Spleen (tissue), 11 donors: ENCODE measurements at regions not wholly inside any gene's neighbourhood (a gene's known extent, or its start where the extent isn't known, plus 50 kb on each side); places are given as distances from the start of the nearest gene placed in this dataset.

ENCODE experiments used
- DNase-seq: peaks from one replicate; pipeline ENCODE4 v3.0.0-alpha.2; 2020
- H3K27ac ChIP-seq, 8 donors: fragments of 200-600 bp; sonication (generic) in 7 of 8; 1 replicate in 4 of 8; 2 replicates in 4 of 8; pipeline versions ENCODE4 v1.5.0 to v1.8.0; 2016 to 2021; ENCODE audit warnings: inconsistent platforms in 4 of 8, mild to moderate bottlenecking in 4 of 8, moderate library complexity in 1 of 8
- H3K27me3 ChIP-seq, 7 donors: fragments of 200-600 bp; sonication (generic) in 6 of 7; replicated peaks in 1 of 7; 1 replicate in 4 of 7; 2 replicates in 3 of 7; pipeline versions ENCODE4 v1.5.0 to v1.8.0; 2016 to 2021; ENCODE audit warnings: inconsistent platforms in 3 of 7, mild to moderate bottlenecking in 1 of 7
- H3K36me3 ChIP-seq, 6 donors: fragments of 200-600 bp; sonication (generic) in 5 of 6; 1 replicate in 4 of 6; 2 replicates in 2 of 6; pipeline versions ENCODE4 v1.5.0 to v1.8.0; 2016 to 2021; ENCODE audit warnings: inconsistent platforms in 2 of 6
- H3K4me1 ChIP-seq, 6 donors: fragments of 200-600 bp; sonication (generic) in 5 of 6; 1 replicate in 3 of 6; 2 replicates in 3 of 6; pipeline versions ENCODE4 v1.5.0 to v1.8.0; 2016 to 2021; ENCODE audit warnings: inconsistent platforms in 3 of 6
- H3K4me3 ChIP-seq, 8 donors: fragments of 200-600 bp; sonication (generic) in 7 of 8; 1 replicate in 4 of 8; 2 replicates in 4 of 8; pipeline versions ENCODE4 v1.5.0 to v1.8.0; 2016 to 2021; ENCODE audit warnings: inconsistent platforms in 4 of 8, mild to moderate bottlenecking in 4 of 8, moderate library complexity in 2 of 8
- H3K9me3 ChIP-seq, 8 donors: fragments of 200-600 bp; sonication (generic) in 7 of 8; 1 replicate in 4 of 8; 2 replicates in 4 of 8; pipeline versions ENCODE4 v1.5.0 to v1.8.0; 2016 to 2021; ENCODE audit warnings: inconsistent platforms in 4 of 8
- POLR2A ChIP-seq, 3 donors: fragments of 450-650 bp; IDR thresholded peaks; one replicate each; pipeline ENCODE4 v1.5.1; 2017; ENCODE audit warnings: antibody characterized with exemption in 3 of 3, mild to moderate bottlenecking in 1 of 3
- POLR2AphosphoS5 ChIP-seq, 3 donors: sonication (generic); formaldehyde crosslinking; IDR thresholded peaks; one replicate each; pipeline ENCODE4 v1.5.1; 2017; ENCODE audit warnings: antibody characterized with exemption in 3 of 3
- WGBS, 5 donors: extraction: QIAGEN DNeasy Blood & Tissue Kit in 3 of 5; methylation state at CpG; one replicate each; pipeline versions ENCODE4 v1.1.5 to v1.1.7; 2013 to 2018; 5-methylcytosine and 5-hydroxymethylcytosine counted together
- intact Hi-C: fragments of 100-400 bp; cut with DNase I; formaldehyde crosslinking; loops from one replicate; pipeline ENCODE4 v1.15.0; 2023; ENCODE audit warnings: low total_unique reads
- TF ChIP-seq, protein P1 (sequence below), 11 experiments: fragments of 200-600 bp in 7 of 11; fragments of 450-650 bp in 4 of 11; sonication (generic) in 4 of 11; IDR thresholded peaks in 8 of 11; conservative IDR thresholded peaks in 3 of 11; 1 replicate in 7 of 11; 2 replicates in 4 of 11; pipeline versions ENCODE4 v1.4.0 to v1.8.0; 2016 to 2021; ENCODE audit warnings: antibody characterized with exemption in 11 of 11, inconsistent platforms in 4 of 11, mild to moderate bottlenecking in 1 of 11
- donor health status: healthy with polysubstance abuse.
- donor health status: DM: no; HTN: no; CAD: no; lungs with moderate emphysema.
- donor health status: DM: no; HTN: no; CAD: no.
- donor health status: Bipolar disorder and iron deficiency.
- donor health status: healthy.
- donor health status: DM: no; HTN: no; CAD: no.
- donor health status: DM: yes; HTN: yes; CAD: no.

DNA sequence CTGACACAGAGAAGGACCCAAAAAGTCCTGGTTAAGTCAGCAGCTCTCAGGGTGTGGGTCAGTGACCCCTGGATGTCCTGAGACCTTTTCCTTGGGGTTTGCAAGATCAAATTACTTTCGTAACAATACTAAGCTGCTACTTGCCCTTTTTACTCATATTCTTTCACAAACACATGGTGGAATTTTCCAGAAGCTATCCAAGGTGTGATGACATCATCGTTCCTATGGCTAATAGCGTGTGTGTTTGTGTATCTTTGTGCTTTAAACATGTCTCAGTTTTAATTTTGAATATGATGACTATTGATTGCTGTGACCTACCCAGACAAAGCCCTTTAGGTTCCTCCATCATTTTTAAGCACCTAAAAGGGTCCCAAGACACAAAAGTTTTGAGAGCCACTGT is 176.2 kb downstream of the PHETA1 start:
- DNase-seq = no peak

DNA sequence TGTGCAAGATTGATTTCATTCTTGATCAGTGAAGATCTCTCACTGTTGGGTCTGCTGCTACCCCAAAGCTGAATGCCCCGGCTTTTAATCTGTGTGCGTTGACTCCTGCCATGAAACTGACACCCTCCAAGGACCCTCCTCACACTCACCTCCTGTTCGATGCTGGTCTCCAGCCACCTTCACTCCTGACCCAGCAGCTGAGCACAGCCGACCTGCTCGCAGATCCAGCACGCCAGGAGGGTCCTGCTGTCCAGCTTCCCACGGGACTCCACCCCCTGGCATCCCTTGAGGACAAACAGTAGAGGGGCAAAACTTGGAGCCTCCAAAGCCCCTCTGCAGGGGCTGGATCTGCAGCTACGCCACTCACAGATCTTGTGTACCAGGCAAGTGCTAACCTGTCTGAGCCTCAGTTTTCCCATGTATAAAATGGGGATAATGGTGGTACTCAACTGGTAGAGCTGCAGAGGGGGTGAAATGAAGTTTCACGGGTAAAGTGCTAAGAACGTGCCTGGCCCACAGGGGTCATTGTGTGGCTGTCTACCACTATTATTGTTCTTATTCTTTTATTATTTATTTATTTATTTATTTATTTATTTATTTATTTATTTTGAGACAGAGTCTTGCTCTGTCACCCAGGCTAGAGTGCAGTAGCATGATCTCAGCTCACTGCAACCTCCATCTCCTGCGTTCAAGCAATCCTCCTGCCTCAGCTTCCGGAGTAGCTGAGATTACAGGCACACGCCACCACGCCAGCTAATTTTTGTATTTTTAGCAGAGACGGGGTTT is 178.0 kb downstream of the PHETA1 start:
- TF ChIP-seq, protein P1, sequence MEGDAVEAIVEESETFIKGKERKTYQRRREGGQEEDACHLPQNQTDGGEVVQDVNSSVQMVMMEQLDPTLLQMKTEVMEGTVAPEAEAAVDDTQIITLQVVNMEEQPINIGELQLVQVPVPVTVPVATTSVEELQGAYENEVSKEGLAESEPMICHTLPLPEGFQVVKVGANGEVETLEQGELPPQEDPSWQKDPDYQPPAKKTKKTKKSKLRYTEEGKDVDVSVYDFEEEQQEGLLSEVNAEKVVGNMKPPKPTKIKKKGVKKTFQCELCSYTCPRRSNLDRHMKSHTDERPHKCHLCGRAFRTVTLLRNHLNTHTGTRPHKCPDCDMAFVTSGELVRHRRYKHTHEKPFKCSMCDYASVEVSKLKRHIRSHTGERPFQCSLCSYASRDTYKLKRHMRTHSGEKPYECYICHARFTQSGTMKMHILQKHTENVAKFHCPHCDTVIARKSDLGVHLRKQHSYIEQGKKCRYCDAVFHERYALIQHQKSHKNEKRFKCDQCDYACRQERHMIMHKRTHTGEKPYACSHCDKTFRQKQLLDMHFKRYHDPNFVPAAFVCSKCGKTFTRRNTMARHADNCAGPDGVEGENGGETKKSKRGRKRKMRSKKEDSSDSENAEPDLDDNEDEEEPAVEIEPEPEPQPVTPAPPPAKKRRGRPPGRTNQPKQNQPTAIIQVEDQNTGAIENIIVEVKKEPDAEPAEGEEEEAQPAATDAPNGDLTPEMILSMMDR (IDR thresholded peaks at IDR 0.05 in 8 of 11, conservative IDR thresholded peaks at IDR 0.05 in 3 of 11) = no peak
- no peak for TF ChIP-seq POLR2A (IDR thresholded peaks at IDR 0.05)
- TF ChIP-seq POLR2AphosphoS5 (IDR thresholded peaks at IDR 0.05) = no peak
- H3K27ac ChIP-seq = no peak overlapping the region
- no peak overlapping the region for H3K4me3 ChIP-seq

More for the DNA sequence above, 176.2 kb downstream of the PHETA1 start:
- Histone ChIP-seq H3K4me3 (no peak overlapping the region), H3K36me3 (no peaks in the 10 kb centered on the region), H3K27ac (no peak overlapping the region), H3K9me3 (peaks cover 0 to 2% (median 0%) of the 10 kb centered on the region in 8 donors), H3K4me1 (no peaks in the 10 kb centered on the region), H3K27me3 (peaks cover 0 to 38% (median 0%) of the 10 kb centered on the region in 7 donors)
- intact Hi-C loops = no loop called here
- TF ChIP-seq POLR2A (IDR thresholded peaks at IDR 0.05) (no peak), POLR2AphosphoS5 (IDR thresholded peaks at IDR 0.05) (no peak)
- TF ChIP-seq, protein P1 (IDR thresholded peaks at IDR 0.05 in 8 of 11, conservative IDR thresholded peaks at IDR 0.05 in 3 of 11) = no peak
- WGBS, 5 donors = 71 to 85% (median 79%) methylated on average over 3 of the region's 3 CpGs

GRCh38 chr12:111189792-111190191 is 179.1 kb downstream of the PHETA1 start:
- no peak overlapping the region for H3K27ac ChIP-seq

More for the DNA sequence above, 178.0 kb downstream of the PHETA1 start:
- no peaks in the 10 kb centered on the region for H3K4me1 ChIP-seq
- intact Hi-C loops = no loop called here
- no peaks in the 10 kb centered on the region for H3K36me3 ChIP-seq
- peaks cover 0 to 38% (median 0%) of the 10 kb centered on the region in 7 donors for H3K27me3 ChIP-seq
- no peak for DNase-seq
- peaks cover 0 to 2% (median 0%) of the 10 kb centered on the region in 8 donors for H3K9me3 ChIP-seq
- WGBS, 5 donors = 80 to 90% (median 88%) methylated on average over 15 of the region's 15 CpGs

DNA sequence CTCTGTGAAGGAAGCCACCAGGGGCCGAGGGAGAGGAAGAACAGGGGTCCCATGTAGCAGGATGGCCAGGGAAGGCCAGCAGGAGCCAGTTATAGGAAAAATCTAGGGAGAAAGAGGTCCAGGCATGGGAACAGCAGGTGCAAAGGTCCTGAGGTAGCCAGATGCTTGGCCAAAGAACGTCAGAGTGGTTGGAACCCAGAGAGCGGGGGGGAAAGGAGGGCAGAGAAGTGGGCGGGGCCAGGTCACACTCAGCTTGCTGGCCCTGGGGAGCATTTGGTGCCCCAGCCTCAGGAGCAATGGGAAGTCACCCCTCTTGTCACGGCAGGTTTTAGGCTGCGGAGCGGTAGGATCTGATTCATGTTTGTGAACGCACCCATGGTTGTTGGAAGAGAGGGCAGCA is 180.5 kb downstream of the PHETA1 start:
- TF ChIP-seq, protein P1 (IDR thresholded peaks at IDR 0.05 in 8 of 11, conservative IDR thresholded peaks at IDR 0.05 in 3 of 11) = no peak
- TF ChIP-seq POLR2AphosphoS5 (IDR thresholded peaks at IDR 0.05) = no peak
- no peak for TF ChIP-seq POLR2A (IDR thresholded peaks at IDR 0.05)
- no peaks in the 10 kb centered on the region for H3K4me1 ChIP-seq
- no peak overlapping the region for H3K4me3 ChIP-seq
- intact Hi-C loops = no loop called here
- H3K27ac ChIP-seq = no peak overlapping the region
- no peak for DNase-seq
- WGBS, 5 donors = 76 to 93% (median 86%) methylated on average over 8 of the region's 8 CpGs
- peaks cover 0 to 26% (median 0%) of the 10 kb centered on the region in 7 donors for H3K27me3 ChIP-seq
- no peaks in the 10 kb centered on the region for H3K36me3 ChIP-seq
- H3K9me3 ChIP-seq = peaks cover 0 to 2% (median 0%) of the 10 kb centered on the region in 8 donors

More at GRCh38 chr12:111189792-111190191, 179.1 kb downstream of the PHETA1 start:
- H3K36me3 ChIP-seq = no peaks in the 10 kb centered on the region
- TF ChIP-seq POLR2A (IDR thresholded peaks at IDR 0.05) = no peak
- TF ChIP-seq, protein P1 (IDR thresholded peaks at IDR 0.05 in 8 of 11, conservative IDR thresholded peaks at IDR 0.05 in 3 of 11) = no peak
- no peak for TF ChIP-seq POLR2AphosphoS5 (IDR thresholded peaks at IDR 0.05)
- no peaks in the 10 kb centered on the region for H3K4me1 ChIP-seq
- H3K4me3 ChIP-seq = no peak overlapping the region
- DNase-seq = no peak
- peaks cover 0 to 38% (median 0%) of the 10 kb centered on the region in 7 donors for H3K27me3 ChIP-seq
- intact Hi-C loops = no loop called here
- H3K9me3 ChIP-seq = peaks cover 0 to 2% (median 0%) of the 10 kb centered on the region in 8 donors
- WGBS, 5 donors = 78 to 91% (median 83%) methylated on average over 3 of the region's 3 CpGs
